Upper lobe of right lung (tissue), 1 donor: ENCODE measurements at regions not wholly inside any gene's neighbourhood (a gene's known extent, or its start where the extent isn't known, plus 50 kb on each side); places are given as distances from the start of the nearest gene placed in this dataset.

ENCODE experiments used
- ATAC-seq: fragments of 200-7000 bp; cut with Tn5 transposase; one replicate; pipeline ENCODE4 v1.9.1; 2020; ENCODE audit warnings: mild to moderate bottlenecking, moderate library complexity
- DNase-seq: peaks from one replicate; pipeline ENCODE4 v3.0.0-alpha.2; 2020
- H3K27ac ChIP-seq: fragments of 200-600 bp; one replicate; pipeline ENCODE4 v1.8.0; 2022
- H3K27me3 ChIP-seq: fragments of 200-600 bp; one replicate; pipeline ENCODE4 v1.8.0; 2022; ENCODE audit warnings: mild to moderate bottlenecking
- H3K36me3 ChIP-seq: fragments of 200-600 bp; one replicate; pipeline ENCODE4 v1.8.0; 2022
- H3K4me1 ChIP-seq: fragments of 200-600 bp; one replicate; pipeline ENCODE4 v1.8.0; 2022
- H3K4me3 ChIP-seq: fragments of 200-600 bp; one replicate; pipeline ENCODE4 v1.8.0; 2022; ENCODE audit warnings: mild to moderate bottlenecking
- H3K9me3 ChIP-seq: fragments of 200-600 bp; one replicate; pipeline ENCODE4 v1.8.0; 2022
- intact Hi-C: fragments of 100-400 bp; cut with DNase I; formaldehyde crosslinking; loops from one replicate; pipeline ENCODE4 v1.11.0; 2022
- TF ChIP-seq, protein P1 (sequence below): fragments of 200-600 bp; IDR thresholded peaks from one replicate; pipeline ENCODE4 v1.8.0; 2022; ENCODE audit warnings: antibody characterized with exemption
- donor health status: DM: no; HTN: yes; CAD: no; lungs with severe emphysema.

DNA sequence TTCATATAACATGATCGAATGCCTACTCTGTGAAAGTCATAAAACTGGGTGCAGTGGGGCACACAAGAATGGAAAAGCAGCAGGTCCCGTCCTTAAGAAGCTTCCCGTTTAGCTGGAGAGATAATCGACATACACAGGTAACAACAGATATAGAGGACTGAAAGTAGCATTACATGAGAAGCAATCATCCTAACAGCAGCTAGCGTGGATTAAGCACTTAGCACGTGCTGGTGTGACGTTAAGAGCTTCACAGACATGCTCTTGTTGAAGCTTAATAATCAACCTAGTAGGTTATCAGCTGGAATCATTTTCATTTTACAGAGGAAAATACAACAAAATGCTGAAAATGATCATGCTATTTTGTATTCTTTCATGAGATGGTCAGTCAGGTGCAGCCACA, 184.8 kb downstream of the GPAM start:
- TF ChIP-seq, protein P1, sequence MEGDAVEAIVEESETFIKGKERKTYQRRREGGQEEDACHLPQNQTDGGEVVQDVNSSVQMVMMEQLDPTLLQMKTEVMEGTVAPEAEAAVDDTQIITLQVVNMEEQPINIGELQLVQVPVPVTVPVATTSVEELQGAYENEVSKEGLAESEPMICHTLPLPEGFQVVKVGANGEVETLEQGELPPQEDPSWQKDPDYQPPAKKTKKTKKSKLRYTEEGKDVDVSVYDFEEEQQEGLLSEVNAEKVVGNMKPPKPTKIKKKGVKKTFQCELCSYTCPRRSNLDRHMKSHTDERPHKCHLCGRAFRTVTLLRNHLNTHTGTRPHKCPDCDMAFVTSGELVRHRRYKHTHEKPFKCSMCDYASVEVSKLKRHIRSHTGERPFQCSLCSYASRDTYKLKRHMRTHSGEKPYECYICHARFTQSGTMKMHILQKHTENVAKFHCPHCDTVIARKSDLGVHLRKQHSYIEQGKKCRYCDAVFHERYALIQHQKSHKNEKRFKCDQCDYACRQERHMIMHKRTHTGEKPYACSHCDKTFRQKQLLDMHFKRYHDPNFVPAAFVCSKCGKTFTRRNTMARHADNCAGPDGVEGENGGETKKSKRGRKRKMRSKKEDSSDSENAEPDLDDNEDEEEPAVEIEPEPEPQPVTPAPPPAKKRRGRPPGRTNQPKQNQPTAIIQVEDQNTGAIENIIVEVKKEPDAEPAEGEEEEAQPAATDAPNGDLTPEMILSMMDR = no peak
- DNase-seq (no peak), ATAC-seq (no peak)
- Histone ChIP-seq H3K36me3 (no peaks in the 10 kb centered on the region), H3K27me3 (no peaks in the 10 kb centered on the region), H3K9me3 (no peaks in the 10 kb centered on the region), H3K27ac (no peak overlapping the region), H3K4me1 (no peaks in the 10 kb centered on the region), H3K4me3 (no peak overlapping the region)
- intact Hi-C loops = no loop called here

DNA sequence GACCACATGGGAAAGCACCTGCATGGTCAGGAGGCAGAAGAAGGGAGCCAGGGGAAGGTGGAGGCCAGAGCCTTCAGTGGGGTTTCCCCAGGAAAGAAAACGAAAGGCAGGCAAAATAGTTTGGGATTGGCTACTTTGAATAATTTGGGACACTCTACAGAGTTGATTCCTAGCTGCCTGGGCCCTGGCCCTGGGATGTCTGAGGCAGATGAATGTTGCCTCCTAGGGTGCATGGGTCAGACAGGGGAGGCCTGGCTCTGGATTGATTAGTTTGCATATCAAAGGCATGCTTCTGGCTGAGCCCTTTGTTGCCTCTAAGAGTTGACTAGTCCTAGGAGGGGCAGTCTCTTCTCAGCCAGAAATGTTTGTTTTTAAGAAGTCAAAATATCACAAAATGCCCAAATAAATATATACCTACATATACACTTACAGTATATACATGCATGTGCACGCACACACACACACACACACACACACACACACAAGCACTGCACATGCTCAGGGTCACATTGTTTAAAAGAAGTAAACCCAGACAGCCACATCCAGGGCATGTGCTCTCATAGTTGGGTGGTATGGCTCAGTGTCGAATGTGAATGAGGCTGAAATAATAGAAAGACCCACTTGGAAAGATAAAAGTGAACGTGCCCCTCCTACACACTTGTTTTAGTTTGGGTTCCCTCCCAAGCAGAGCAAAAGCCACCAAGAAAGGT, 184.2 kb downstream of the GPAM start:
- TF ChIP-seq, protein P1 = no peak
- ATAC-seq = no peak
- intact Hi-C loops = no loop called here
- H3K9me3 ChIP-seq = no peaks in the 10 kb centered on the region
- DNase-seq = no peak
- H3K27ac ChIP-seq = no peak overlapping the region
- H3K4me1 ChIP-seq = no peaks in the 10 kb centered on the region
- no peaks in the 10 kb centered on the region for H3K36me3 ChIP-seq
- no peak overlapping the region for H3K4me3 ChIP-seq
- H3K27me3 ChIP-seq = no peaks in the 10 kb centered on the region

DNA sequence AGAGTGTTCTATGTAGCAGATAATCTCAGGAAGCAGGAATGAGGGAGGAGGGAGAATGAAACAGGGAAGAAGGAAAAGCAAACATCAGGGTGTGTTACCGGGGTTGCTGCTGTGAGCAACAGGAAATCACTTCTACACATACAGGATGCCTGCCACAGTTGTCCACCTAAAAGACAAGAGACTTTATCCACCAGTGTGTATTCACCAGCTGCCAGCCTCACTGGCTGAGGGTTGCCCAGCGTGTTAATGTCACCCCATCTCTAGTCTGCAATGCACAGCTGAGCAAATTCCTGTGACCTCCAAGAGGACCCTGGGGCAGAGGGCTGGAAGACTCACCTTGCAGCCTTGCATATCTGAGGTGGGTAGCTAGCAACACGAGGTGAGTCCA, 183.7 kb downstream of the GPAM start:
- intact Hi-C loops = no loop called here
- H3K27me3 ChIP-seq = no peaks in the 10 kb centered on the region
- H3K4me1 ChIP-seq = no peaks in the 10 kb centered on the region
- no peak overlapping the region for H3K27ac ChIP-seq
- no peak overlapping the region for H3K4me3 ChIP-seq
- DNase-seq (no peak), ATAC-seq (no peak)
- no peaks in the 10 kb centered on the region for H3K36me3 ChIP-seq
- TF ChIP-seq, protein P1 = no peak
- no peaks in the 10 kb centered on the region for H3K9me3 ChIP-seq

DNA sequence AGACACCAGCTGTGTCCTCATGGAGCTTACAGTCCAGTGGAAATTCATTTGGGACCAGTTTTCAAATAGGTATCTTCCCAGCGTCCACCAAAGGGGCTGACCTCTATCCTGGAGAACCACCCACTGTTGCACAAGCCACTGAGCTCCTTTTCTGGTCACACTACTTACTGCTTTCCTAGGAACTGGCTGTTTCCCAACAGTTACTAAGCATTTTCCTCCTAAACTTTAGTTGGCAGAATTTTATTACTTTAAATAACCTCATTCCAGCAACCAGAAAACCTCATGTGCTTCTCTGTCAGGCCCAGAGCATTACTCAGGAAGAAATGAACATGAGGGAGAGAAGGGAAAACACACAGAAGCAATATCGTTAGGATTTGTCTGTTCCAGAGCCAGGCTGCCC, 183.1 kb downstream of the GPAM start:
- H3K36me3 ChIP-seq = no peaks in the 10 kb centered on the region
- DNase-seq = no peak
- TF ChIP-seq, protein P1 = no peak
- no peaks in the 10 kb centered on the region for H3K4me1 ChIP-seq
- H3K9me3 ChIP-seq = no peaks in the 10 kb centered on the region
- ATAC-seq = no peak
- H3K4me3 ChIP-seq = no peak overlapping the region
- H3K27ac ChIP-seq = no peak overlapping the region
- intact Hi-C loops = no loop called here
- H3K27me3 ChIP-seq = no peaks in the 10 kb centered on the region

DNA sequence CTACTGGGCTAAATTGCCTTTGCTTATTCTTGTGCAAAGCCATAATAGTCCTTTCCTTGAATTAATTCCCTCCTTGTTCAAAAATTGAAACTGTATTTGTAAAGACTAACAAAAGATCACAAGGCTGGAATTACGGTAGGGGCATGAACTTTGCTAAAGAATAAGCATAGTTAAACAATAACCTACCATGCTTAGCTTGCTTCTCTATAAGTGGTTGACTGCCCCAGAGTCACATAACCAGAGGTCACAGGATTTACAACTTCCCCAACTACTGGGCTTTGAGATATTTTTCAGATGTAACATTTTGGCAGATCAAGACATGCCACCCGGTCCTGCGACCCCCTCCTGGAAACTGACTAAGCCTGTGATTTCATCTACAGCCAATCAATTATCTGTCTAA, 181.4 kb downstream of the GPAM start:
- ATAC-seq = no peak

More for the DNA sequence above, 181.4 kb downstream of the GPAM start:
- TF ChIP-seq, protein P1 = no peak
- H3K27me3 ChIP-seq = no peaks in the 10 kb centered on the region
- no peaks in the 10 kb centered on the region for H3K4me1 ChIP-seq
- H3K27ac ChIP-seq = no peak overlapping the region
- DNase-seq = no peak
- no peaks in the 10 kb centered on the region for H3K9me3 ChIP-seq
- no peaks in the 10 kb centered on the region for H3K36me3 ChIP-seq
- intact Hi-C loops = no loop called here
- H3K4me3 ChIP-seq = no peak overlapping the region
